NCI-H524 treated with DMSO at 0.1 percent for 48 hours (cell line): ENCODE measurements at regions not wholly inside any gene's neighbourhood (a gene's known extent, or its start where the extent isn't known, plus 50 kb on each side); places are given as distances from the start of the nearest gene placed in this dataset.

Source experiments
- DNase-seq: peaks from one replicate; lab custom pipeline; 2025; lab: John Stamatoyannopoulos, UW

DNA sequence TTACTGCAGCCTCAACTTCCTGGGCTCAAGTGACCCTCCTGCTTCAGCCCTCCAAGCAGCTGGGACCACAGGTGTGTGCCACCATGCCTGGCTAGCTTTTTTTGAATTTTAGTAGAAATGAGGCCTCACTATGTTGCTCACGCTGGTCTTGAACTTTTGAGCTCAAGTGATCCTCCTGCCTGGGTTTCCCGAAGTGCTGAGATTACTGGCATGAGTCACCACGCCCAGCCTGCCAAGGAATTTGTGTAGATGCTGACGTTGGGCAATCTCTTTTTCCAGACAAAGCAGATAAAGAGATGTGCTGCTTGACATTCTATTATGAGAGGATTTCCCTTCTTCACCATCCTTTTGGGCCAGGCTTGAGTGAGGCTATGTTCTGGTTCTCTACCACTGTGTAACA, 254.5 kb upstream of the RPS6KA3 start:
- no peak for DNase-seq

DNA sequence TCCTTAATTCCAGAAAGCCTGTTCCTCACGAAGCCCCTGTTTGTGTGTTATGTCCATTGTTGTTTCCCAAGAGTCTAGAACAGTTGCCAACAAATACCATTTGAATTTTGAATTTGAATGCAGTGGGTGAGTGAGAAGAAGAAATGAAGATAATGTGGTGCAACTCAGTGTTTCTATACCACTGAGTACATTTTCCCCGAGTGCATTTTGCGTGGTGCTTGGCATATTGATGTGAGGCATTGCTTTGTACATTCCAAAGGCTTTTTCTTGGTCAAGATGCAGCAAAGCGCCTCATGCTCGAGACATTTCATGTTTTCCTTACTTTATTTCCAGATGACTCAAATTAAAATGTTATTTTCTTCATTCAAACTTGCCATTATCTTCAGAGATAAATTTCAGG, 253.1 kb upstream of the RPS6KA3 start:
- DNase-seq = no peak

DNA sequence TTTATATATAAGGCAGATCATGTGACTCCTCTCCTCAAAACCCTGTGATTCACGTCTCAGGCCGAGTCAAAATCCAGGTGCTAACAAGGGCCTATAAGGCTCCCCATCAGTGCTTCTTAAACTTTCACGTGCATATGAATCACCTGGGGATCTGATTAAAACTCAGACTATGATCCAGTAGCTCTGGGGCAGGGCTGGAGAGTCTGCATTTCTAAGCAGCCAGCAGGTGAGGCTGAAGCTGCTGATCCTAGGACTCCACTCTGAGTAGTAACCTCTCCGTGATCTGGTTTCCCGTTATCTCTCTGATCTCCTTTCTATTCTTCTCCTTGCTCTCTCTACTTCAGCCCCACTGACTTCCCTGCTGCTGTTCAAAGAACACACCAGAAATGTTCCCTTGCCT, 252.4 kb upstream of the RPS6KA3 start:
- DNase-seq = no peak

DNA sequence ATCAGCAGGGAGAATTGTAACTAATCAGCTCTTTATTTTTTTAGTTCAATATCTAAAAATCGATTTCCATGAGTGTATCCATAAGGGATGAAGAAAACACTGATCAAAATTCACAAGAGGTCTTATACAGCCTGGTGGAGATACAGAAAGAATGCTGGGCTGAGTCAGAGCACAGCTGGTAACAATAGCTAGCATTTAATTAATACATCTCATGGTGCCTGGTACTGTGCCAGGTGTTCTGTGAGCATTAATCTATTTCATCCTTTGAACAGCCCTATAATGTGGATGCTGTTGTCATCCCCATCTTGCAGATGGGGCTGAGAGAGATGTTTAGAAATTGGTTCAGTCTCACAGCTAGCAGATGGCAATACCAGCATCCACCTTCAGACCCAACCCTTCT, 250.9 kb upstream of the RPS6KA3 start:
- DNase-seq = no peak

DNA sequence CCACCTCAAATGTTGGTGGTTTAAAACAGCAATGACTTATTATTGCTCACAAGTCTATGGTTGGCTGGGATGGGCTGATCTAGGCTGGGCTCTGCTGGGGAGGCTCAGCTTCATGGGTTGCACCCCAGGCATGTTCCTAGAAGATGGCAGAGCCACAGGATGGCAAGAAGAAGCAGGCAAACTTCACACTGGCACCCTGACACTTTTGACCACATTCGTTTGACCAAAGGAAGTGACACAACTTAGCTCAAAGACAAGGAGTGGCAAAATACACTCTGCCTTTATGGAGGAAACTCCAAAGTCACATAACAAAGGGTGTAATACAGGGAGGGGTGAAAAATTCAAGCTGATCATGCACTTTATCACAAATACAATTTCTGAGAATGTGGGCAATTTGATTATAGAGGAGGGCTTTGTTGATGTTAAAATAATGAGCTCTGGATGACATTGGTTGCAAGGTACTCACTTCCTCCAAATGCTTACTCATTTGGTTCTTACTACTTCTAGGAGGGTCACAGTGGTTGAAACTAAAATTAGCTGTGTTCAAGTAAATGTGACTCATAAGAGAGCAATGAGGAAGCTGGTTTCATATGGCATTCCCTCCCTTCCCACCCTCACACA, 249.2 kb upstream of the RPS6KA3 start:
- DNase-seq = no peak

DNA sequence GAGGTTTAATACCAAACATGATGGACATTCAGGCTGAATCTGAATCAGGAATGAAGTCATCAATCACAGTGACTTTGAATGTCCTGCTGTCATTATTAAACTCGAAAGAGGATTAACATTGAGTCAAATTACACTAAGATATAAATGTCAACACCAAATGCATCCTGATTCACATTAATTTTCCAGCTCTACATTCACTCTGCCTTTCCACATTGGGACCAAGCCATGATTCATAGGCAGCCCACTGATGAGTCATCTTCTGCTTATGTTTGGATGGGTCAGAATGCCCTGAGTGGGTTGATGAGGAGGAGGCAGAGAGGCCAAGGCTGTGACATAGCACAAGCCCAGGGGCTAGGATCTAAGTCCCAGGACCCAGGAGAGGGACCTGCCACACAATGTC, 247.6 kb upstream of the RPS6KA3 start:
- DNase-seq = no peak

DNA sequence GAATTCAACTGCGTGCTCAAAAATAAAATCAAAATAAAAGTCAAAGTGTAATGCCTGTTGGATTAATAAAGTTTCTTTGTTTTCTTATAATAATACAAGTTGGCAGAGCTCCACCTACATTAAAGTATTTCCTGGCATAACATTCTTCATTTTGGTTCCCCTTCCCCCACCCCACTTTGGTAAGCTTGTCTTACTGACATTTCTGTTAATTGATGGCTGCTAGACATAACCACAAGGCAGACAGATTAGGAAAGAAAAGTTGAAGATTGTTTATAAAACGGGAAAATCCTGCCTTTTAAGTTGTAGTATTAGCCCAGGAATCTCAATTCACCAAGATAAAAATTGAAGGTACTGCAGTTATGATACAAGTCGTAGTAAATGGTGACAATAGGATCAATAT, 246.5 kb upstream of the RPS6KA3 start:
- DNase-seq = no peak

DNA sequence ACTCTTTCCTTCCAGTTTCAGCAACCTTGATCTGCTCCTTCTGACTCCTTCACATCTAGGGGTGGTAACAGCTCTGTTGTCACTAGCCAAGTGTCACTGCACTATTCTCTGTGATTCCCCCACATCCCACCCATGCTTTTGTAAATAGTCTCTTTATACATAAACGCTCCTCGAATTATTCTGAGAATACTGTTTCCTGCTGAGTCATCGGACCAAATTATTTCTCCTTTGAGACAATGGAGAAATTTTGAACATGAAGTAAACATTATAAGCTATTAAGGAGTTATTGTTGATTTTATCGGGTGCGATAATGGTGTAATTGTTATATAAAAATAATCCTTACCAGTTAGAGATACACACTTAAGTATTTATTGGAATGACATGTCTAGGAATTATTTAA, 245.1 kb upstream of the RPS6KA3 start:
- no peak for DNase-seq

DNA sequence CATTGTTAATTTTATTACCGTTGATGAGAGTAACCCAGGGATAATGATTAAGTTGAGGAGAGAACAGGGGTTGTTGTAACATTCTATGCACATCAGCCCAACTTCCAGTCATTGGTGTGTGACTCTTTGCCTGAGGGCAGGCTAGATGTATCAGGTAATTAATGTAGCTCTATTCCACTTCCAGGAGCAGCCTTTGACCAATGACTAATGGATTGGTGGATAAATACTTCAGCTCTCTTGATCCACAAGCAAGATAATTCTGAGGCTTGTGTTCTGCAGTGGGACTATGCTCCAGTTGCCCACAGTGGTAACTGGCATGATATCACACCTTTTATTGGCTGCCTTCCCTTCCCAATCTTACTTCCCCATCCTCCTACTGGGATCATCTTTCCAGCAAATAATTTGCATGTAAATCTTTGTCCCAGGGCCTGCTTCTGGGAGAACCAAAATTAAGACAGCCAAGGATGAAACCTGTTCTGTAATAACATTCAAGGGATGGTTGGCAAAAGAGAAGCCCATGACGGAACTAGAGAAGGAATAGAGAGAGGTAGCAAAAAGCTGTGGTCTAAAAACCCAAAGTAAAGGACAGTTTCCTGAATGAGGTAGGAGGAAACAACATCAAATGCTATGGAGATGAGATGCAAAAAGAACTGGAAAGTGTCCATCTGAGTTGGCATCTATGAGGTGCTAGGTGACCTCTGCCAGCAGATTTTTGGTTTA, 241.4 kb upstream of the RPS6KA3 start:
- no peak for DNase-seq

DNA sequence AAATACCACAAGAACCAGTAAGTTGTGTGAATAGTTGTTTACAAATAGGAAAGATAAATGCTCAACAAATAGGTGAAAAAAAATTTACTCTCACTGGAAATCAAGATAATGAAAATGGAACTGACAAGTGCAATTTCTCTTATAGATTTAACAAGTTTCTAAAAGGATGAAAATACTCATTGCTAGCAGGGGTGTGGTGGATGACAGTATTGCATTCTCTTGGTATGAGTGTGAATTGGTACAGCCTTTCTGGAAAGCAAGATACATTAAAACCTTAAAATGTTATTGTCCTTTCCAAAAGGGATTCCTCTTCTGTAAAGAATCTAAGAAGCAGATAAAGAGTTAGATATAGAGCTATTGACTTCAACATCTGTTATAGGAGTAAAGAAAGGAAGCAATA, 240.0 kb upstream of the RPS6KA3 start:
- DNase-seq = no peak

DNA sequence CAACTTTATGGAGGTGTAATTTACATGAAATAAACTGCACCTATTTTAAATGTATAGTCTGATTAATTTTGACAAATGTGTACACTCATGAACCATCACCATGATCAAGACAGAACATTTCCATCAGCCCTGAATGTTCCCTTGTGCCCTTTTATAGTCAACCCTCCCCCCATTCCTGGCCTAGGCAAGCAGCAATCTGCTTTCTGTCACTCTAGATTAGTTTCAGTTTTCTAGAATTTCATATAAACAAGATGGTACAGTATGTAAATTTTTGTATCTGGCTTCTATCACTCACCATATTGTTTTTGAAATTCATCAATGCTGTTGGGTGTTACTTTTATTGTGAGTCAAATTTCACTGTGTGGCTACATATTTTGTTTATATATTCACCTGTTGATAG, 234.2 kb upstream of the RPS6KA3 start:
- no peak for DNase-seq

DNA sequence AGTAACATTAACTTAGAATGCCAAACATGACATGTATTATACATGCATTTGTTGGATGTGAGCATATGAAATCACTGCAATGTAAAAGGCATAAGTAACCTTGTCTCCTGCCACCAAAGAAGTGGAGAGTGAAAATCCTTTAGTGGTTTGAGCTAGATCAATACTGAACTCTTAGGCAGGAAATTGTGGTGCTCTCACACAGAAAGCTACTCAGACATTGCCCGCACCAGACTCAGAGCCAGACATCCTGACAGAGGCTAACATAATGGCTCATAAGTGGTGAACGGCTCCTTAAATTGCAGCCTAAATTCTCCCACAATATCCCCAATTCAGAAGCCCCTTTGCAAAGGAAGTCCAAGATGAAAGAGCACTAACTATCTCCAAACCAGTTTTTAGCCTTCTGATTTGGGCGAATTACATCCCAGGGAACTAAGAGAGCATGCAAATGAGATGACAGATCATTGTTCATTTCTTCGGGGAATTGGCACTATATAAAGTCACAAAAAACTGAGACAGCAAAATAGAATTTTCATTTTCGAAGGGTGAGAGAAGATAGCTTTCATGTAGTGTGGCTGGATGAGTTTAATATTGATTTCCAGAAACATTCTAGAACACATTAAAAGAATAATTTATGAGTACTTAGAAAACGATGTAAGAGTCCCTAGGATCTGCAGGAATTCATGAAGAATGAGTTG, 233.6 kb upstream of the RPS6KA3 start:
- DNase-seq = no peak

DNA sequence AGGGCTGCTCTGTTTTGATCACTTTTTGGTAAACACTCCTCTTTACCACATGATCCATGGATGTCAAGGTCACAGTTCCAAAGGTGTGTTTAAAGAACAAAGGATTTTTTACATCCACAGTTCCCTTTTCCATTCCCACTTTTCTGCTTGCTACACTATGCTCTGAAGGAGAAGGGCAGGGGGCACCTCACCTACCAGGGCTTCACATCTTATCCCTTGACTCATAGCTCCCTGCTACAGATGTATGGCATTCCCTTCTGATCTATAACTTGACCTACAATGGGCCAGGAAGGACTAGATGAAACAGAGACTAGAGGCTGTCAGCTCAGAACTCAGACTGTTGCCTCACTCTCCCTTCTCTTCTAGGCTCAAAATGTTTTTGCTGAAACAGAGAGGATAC, 233.1 kb upstream of the RPS6KA3 start:
- no peak for DNase-seq

DNA sequence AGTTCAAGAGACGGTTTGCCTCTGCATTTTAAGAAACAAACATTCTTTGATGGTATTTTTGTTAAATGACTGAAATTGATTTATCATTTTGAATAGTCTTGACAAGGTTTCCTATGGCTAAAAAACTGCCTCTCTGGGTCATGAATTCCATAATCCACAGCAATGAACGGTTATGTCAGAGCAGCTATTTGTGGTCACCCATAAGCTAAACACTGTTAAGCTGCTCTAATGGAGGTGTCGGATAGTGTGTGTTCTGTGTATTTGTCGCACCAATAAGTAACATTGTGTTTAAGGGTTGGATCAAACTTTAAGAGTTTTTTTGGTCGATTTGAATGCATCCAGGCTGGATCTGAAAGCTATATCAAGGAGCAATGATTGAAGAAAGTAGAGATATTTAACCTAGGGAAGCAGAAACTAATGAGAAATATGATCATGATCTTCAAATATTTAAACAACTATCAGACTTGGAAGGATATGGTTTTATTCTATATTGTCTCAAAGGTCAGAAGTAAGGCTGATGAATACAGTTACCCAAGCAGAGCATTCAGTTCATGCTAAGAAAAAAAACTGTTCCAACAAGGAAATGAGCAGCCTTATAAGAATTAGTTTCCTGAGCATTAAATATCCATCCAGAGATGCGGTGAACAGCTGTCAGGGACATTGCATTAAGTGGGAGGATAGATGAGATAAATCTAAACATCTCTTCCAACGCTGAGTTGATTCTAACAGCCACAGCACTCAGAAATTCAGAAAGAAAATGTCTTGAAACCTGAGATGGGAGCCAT, 232.3 kb upstream of the RPS6KA3 start:
- no peak for DNase-seq

DNA sequence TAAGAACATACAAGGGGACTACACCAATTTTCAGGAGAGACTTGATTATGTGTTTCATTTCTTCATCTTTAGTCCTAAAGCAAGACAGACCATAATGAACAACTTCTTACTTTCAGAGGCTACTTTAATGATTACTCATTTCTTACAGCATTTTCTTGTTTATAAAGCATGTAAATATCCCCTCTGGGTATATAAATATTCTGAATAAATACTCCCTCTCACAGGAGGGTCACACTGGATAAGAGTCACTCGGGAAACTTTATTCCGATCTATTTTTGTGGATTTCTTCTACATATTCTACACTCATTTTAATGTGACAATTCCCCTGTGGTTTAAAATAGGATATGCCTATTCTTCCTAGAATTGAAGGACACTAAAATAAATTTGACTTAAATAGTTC, 228.9 kb upstream of the RPS6KA3 start:
- DNase-seq = no peak

DNA sequence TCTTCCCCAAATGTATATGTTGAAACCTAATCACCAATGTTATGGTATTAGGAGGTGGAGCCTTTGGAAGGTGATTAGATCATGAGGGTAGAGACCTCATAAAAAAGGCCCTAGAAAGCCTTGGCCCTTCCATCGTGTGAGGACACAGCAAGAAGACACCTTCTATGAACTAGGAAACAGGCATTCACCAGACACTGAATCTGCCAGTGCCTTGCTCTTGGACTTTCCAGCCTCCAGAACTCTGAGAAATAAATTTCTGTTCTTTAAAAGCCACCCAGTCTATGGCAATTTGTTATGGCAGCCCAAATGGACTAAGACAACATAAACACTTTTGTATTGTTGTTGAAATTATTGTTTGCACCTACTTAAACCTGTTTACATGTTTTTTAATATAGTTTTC, 221.8 kb upstream of the RPS6KA3 start:
- DNase-seq = no peak

DNA sequence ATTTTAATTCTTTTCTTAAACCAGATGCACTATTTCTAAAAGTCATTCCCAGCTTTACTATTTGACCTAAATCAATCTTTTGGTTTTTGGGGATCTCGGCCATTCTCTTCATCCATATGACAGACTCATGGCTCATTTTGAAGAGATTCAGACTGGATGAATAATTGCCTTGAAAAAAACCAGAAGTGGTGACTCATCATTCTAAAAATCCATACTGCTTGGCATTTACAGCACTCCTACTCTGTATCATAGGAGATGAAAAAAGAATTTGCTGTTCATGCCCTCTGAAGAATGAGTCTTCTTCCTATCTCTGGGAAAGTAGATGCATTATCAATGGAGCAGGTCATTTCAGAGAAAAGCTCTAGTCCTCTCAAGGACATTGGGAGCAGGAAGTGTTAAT, 220.5 kb upstream of the RPS6KA3 start:
- no peak for DNase-seq

DNA sequence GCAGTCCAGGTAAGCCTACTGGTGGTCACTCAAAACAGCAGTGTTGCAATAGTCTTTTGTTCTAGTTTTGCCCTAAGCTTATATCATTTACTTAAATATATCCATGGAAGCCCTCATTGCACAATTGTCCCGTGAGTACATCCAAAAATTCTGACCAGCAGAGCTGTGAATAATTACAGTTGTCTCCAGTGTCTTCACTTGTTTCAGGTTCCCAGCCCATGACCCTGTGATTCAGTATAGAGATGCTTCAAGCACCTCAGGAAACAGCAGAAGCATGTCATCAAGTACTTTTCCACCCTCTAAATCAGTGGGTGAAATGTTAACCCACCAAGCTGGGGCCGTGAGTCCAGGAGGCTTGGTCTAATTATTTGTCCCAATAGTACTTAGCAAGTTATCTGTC, 214.9 kb upstream of the RPS6KA3 start:
- DNase-seq = no peak

DNA sequence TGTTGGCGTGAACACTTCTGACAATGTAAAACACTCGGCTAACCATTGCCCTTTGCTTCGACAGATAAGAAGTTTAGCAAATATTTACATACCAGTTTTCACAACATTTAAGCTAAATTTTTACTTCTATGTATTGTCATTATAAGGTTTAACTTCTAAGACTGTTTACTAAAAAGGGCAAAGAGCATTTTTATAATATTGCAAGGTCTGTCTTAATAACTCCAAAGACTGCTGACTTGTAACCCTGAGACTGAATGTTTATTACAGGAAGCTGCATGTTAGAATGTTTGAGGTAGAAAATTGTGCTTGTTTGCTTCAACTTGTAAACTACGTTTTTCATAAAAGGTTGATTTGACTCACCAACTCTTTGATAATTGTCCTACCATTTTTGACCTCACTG, 213.2 kb upstream of the RPS6KA3 start:
- DNase-seq = no peak

DNA sequence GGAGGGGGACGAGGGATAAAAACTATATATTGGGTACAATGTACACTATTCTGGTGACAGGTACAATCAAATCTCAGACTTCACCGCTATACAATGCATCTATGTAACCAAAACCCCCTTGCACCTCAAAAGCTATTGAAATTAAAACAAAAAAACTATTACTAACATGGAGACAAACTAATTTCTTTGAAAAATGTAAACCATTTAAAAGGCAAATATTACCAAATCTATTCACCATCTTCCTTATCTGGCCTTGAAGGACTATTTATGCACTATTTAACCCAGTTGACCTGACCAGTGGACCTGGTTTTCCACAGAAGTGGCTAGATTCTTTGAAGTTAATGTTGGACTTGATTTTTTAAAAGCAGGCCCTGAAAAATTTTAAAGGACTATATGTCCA, 212.3 kb upstream of the RPS6KA3 start:
- no peak for DNase-seq

DNA sequence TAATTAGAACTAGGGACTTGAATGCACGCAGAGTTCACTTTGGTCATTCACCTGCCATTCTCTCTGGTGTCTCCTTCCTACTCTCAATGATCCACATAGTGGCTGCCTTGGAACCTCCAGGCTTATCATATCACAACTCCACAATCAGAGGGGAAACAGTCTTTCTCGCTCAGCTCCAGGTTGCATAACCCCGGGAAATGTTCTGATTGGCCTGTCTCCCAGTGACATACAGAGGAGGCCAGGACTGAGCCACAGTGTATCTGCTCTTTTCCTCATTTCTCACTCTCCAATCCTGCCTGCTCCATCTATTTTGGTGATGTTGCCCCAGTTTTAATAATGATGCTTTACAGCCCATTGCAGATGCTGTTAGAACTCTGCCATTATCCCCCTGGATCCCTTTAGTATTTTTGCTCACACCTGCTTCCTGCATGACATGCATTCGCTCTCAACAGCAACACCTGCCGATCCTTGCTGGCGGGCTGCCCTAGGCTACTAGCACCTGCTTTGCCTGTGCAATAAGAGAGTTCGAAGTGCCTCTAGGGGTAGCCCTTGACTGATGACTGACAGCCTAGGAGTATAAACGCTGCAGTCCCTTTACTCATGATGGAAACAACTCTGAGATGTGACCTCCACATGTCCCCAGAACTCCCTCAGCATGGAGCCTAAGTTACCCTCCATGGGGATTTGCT, 211.3 kb upstream of the RPS6KA3 start:
- DNase-seq = no peak

DNA sequence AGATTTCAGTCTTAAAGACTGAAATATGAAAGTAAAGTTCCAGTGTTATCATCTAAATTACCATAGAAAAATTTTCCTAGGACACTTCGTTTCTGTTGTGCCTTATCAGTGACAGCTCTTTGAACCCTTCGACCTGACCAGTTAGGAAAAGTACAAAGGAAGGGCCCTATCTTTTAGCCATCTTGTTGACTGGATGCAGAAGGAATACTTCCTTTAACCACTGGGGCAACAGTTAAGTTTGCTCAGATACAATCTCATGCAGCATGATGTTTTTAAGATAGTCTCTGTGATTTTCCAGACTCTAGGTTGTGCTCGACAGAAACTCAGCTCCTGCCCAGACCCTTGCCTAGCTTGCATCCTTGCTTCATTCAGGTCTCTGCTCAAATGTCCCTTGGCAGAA, 210.5 kb upstream of the RPS6KA3 start:
- DNase-seq = no peak
